ENCODE measurements at regions not wholly inside any gene's neighbourhood (a gene's known extent, or its start where the extent isn't known, plus 50 kb on each side); places are given as distances from the start of the nearest gene placed in this dataset.

GRCh38 chr2:19787134-19787533 is 114.6 kb downstream of the TTC32 start:
- DNase-seq (ENCODE audit: low spot score) = no peak

GRCh38 chr2:19786408-19787058 is 115.2 kb downstream of the TTC32 start:
- intact Hi-C loops (cut with DNase I) = no loop called here
- no peak for DNase-seq (ENCODE audit: low spot score)

More at GRCh38 chr2:19787134-19787533, 114.6 kb downstream of the TTC32 start:
- intact Hi-C loops (cut with DNase I) = no loop called here

DNA sequence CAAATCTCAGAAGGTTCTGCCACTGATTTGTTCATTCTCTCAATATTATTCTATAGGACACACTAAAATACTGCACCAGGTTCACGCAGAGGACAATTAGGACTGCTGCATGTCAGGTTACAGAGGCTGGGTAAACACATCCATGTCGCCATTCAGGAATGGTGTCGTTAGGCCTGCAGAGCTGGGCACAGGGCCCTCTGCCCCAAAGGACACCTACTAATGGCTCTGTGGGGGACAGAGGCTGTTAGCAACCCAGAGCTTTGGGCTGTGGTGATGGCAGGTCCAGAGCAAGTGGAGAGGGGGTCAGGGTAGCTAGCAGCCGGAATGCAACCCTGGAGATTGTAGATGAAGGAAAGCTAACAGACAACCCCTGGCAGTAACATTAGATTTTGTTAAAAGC is 115.9 kb downstream of the TTC32 start:
- intact Hi-C loops (cut with DNase I) = no loop called here
- DNase-seq (ENCODE audit: low spot score) = no peak

DNA sequence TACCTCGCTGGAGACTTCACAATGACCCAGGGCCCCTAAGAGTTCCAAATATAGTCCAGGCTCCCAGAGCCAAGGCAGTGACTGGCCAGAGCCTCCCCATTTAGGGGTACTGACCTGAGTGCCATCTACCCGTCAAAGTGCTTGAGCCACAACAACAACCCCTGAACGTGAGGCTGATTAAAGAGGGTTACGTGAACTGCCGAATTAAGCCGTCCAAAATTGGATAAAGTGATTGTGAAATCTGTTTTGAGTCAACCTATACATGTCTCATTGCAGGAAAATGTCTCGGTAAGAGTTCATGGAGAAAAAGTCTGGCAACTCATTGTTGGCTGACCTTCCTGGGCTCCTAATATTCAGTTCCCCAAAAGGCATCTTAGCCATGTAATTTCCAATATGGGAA is 116.3 kb downstream of the TTC32 start:
- DNase-seq (ENCODE audit: low spot score) = no peak
- intact Hi-C loops (cut with DNase I) = no loop called here

GRCh38 chr2:19784456-19784855 is 117.3 kb downstream of the TTC32 start:
- DNase-seq (ENCODE audit: low spot score) = no peak
- intact Hi-C loops (cut with DNase I) = no loop called here

GRCh38 chr2:19783935-19784334 is 117.8 kb downstream of the TTC32 start:
- intact Hi-C loops (cut with DNase I) = no loop called here
- no peak for DNase-seq (ENCODE audit: low spot score)

DNA sequence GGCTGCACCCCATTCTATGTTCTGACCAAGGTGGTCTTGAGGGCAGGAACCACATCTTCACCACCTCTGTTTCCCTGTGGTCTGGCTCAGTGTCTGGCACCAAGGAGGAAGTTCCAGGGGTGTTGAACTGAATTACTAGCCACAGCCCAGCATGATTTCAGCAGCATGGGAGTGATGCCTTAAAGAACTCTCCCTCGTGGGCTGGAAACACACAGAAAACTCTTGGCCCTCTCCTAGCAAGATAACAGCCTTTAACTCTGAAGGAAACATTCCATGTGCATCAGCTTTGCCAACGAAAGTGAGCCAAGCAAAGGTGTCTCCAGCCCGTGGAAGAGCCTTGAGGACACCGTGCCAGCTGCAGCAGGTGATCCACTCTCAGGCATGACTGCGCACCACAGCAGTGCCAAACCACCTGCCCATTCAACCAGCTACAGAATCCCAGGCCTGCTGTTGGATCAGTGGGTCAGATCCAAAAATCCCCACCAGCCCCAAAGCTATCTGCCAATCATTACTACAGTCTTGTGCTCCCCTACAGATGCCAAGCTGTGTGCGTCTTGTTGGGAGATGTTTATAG is 124.8 kb downstream of the TTC32 start:
- no peak for DNase-seq (ENCODE audit: low spot score)
- intact Hi-C loops (cut with DNase I) = no loop called here

DNA sequence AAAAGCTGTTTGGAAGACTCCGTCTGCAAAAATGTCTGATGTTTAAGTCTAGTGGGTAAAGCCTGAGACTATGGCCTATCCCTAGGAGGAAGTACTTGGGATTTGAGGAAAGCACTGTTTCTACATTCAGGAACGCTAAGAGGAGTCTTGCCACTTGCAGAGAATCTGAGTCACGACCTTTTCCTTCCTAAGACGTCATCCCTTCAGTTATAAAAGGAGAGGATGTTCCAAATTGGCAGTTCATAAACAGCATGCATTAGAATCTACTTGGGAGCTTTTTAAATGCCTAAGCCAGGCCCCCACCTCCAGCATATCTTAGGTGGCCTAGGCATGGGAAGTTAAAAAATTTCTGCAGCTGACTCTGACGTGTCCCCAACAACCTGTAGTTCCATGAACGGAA is 125.9 kb downstream of the TTC32 start:
- intact Hi-C loops (cut with DNase I) = no loop called here
- DNase-seq (ENCODE audit: low spot score) = no peak

DNA sequence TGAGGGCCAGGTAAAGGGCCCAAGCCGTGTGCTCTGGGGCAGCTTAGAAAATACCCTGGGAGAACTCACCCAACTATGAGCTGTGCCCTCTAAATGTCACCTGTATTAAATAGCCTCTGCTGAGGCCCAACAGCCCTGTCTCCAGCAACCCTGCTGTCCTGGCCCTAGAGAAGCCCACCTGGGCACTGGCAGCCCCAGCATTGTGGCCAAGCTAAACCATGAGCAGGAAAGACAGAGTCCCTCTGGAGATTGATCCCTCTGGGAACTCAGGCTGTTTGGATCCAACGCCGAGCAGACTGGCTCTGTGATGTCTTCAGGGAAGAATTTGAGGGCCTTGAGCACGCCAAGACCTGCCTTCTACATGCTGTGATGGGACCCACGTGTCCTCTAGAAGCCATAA is 126.5 kb downstream of the TTC32 start:
- DNase-seq (ENCODE audit: low spot score) = no peak
- intact Hi-C loops (cut with DNase I) = no loop called here

- no peak for DNase-seq (ENCODE audit: low spot score)
- intact Hi-C loops (cut with DNase I) = loop anchor here (5.0 kb wide), 1 partner anchor 88 kb away; no protein-coding TSS in a partner anchor
These were observed 127.0 kb downstream of the TTC32 start for GRCh38 chr2:19774805-19775176.

DNA sequence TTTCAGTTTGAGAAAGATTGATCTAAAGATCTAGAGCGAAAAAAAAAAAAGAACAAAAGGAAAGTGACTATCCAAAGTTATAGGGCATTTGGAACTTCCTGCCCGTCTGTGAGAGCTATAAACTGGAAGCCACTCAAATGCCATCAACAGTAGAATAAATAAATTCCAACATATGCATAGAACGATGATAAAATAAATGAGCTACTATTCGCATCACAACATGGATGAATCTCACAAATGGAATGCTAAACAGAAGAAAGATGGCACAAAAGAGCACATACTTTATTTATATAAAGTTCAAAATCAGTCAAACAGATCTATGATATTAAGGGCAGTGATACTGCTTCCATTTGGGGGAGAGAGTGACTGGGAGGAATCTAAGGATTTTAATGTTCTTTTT is 128.8 kb downstream of the TTC32 start:
- DNase-seq (ENCODE audit: low spot score) = no peak
- intact Hi-C loops (cut with DNase I) = loop anchor here (5.0 kb wide), 1 partner anchor 89 kb away; no protein-coding TSS in a partner anchor

DNA sequence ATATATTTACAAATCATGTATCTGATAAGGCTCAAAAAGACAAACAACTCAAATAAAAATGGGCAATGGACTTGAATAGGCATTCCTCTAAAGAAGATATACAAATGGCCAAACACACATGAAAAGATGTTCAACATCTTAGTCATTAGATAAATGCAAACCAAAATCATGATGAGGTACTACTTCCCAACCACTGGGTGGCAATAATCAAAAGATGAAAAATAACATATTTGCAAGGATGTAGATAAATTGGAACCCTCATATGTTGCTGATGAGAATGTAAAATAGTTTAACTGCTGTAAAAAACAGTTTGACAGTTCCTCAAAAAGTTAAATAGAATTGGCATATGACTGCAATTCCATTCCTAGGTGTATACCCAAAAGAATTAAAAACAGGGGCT is 132.3 kb downstream of the TTC32 start:
- DNase-seq (ENCODE audit: low spot score) = no peak
- intact Hi-C loops (cut with DNase I) = no loop called here

DNA sequence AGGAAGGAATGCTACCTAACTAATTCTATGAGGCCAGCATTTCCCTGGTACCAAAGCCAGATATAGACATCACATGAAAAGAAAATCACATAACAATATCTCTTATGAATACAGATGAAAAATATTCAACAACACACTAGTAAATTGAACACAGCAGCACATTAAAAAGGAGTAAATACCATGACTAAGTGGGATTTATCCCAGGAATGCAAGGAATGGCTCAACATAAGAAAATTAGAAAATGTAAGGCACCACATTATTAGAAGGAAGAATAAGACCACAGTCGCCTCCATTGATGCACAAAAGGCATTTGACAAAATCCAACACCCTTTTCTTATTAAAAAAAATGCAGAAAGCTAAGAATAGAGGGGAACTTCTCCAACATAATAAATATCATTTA is 133.9 kb downstream of the TTC32 start:
- DNase-seq (ENCODE audit: low spot score) = no peak
- intact Hi-C loops (cut with DNase I) = no loop called here

GRCh38 chr2:19764998-19765397 is 136.8 kb downstream of the TTC32 start:
- DNase-seq (ENCODE audit: low spot score) = no peak
- intact Hi-C loops (cut with DNase I) = no loop called here

GRCh38 chr2:19763731-19764130 is 138.1 kb downstream of the TTC32 start:
- intact Hi-C loops (cut with DNase I) = no loop called here
- no peak for DNase-seq (ENCODE audit: low spot score)

DNA sequence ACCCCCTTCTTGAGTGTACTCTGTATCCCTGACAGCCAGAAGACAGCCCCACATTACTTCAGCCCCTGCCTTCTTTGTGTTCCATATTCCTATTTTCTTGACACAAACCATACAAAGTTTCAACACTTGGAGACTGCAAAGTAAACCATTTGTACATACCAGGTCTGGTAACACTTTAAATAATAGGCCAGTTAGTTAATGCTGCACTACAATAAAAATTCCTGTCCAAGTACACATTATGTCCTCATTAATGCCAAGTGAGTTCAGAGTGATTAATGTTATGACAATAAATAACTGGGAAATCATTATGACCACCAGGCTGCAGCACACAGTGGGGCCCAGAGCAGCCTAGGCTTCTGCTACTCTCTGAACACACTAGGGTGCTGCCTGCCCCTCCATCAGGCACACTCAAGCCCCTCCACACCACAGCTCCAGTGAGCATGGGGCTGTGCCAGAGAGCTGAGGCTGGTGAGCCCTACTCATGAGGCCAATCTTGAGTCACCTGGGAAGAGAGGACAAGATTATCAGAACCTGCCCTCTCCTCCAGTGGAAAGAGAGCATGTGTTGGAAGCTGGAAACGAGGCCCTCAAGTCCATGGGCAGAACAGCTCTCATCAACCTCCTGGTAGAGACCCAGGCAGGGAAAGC is 138.7 kb downstream of the TTC32 start:
- no peak for DNase-seq (ENCODE audit: low spot score)
- intact Hi-C loops (cut with DNase I) = no loop called here

GRCh38 chr2:19762142-19762541 is 139.6 kb downstream of the TTC32 start:
- no peak for DNase-seq (ENCODE audit: low spot score)
- intact Hi-C loops (cut with DNase I) = no loop called here

DNA sequence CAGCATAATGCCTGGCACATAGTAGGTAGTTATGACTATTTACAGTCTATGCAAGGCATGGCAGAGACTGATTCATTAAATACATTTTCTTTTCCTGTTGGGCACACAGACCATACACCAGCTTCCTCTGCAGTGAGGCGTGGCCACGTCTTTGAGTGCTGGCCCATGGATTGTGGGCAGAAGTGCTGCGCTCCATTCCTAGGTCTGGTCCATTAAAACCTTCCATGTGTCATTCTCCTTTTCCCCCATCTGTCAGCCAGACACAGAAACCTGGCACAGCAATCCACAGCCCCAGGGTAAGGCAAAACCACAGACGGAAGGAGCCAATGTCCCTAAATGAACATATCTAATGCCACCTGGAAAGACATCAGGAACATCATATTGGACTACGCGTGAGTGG is 141.9 kb downstream of the TTC32 start:
- intact Hi-C loops (cut with DNase I) = no loop called here
- no peak for DNase-seq (ENCODE audit: low spot score)

- DNase-seq (ENCODE audit: low spot score) = no peak
- intact Hi-C loops (cut with DNase I) = no loop called here
These were observed 143.1 kb downstream of the TTC32 start for GRCh38 chr2:19758658-19759057.

DNA sequence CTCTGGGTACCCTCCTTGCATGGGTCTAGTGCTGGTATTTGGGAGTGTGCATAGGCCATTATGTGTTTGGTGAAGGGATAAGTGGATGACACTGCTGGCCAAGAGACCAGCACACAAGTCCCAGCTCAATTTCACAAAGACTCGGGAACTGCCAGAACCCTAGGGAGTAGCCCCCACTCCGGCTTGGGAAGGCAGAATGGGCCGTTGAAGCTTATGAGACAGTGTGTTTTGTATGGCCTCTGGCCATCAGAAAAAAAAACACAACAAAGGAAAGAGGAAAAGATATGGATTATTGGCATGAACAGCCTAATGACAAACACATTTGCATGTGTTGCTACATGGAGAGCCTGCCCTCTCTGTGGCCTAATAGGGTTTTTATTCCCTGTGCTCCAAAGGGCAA is 144.2 kb downstream of the TTC32 start:
- intact Hi-C loops (cut with DNase I) = no loop called here
- DNase-seq (ENCODE audit: low spot score) = no peak

GRCh38 chr2:19754907-19755306 is 146.9 kb downstream of the TTC32 start:
- intact Hi-C loops (cut with DNase I) = no loop called here
- DNase-seq (ENCODE audit: low spot score) = no peak
